Activated CD4-positive, alpha-beta T cell treated with anti-CD3 and anti-CD28 coated beads for 36 hours (primary cell): ENCODE measurements at regions not wholly inside any gene's neighbourhood (a gene's known extent, or its start where the extent isn't known, plus 50 kb on each side); places are given as distances from the start of the nearest gene placed in this dataset.

Experiments
- ATAC-seq: fragments of 200-7000 bp; cut with Tn5 transposase; one replicate; pipeline ENCODE4 v1.10.0; 2021; ENCODE audit warnings: mild to moderate bottlenecking, moderate library complexity
- CTCF ChIA-PET: fragments of 350-600 bp; sonication (Branson Sonifier 250); formaldehyde crosslinking; loops from one replicate; lab custom pipeline; 2021; ENCODE audit warnings: antibody characterized with exemption; lab: Charles Lee
- POLR2A ChIA-PET: fragments of 350-600 bp; sonication (Branson Sonifier 250); formaldehyde crosslinking; loops from one replicate; lab custom pipeline; 2021; ENCODE audit warnings: antibody characterized with exemption, inconsistent platforms; lab: Charles Lee
- DNase-seq: peaks from one replicate; pipeline ENCODE4 v3.0.0-alpha.2; 2020
- H3K27ac Mint-ChIP-seq: one replicate; pipeline ENCODE4 v1.8.0; 2021; ENCODE audit warnings: mixed read lengths
- H3K27me3 Mint-ChIP-seq: one replicate; pipeline ENCODE4 v1.8.0; 2021; ENCODE audit warnings: mixed read lengths
- H3K36me3 Mint-ChIP-seq: one replicate; pipeline ENCODE4 v1.8.0; 2021; ENCODE audit warnings: low read depth, mixed read lengths
- H3K4me1 Mint-ChIP-seq: one replicate; pipeline ENCODE4 v1.8.0; 2021; ENCODE audit warnings: mixed read lengths
- H3K4me3 Mint-ChIP-seq: one replicate; pipeline ENCODE4 v1.8.0; 2021; ENCODE audit warnings: mild to moderate bottlenecking, moderate library complexity, mixed read lengths
- H3K9me3 Mint-ChIP-seq: one replicate; pipeline ENCODE4 v1.8.0; 2021; ENCODE audit warnings: low read depth, mixed read lengths
- intact Hi-C, 2 experiments: fragments of 100-400 bp; cut with DNase I in 1 of 2; cut with micrococcal nuclease in 1 of 2; formaldehyde crosslinking; loops; one replicate each; pipeline versions ENCODE4 v1.14.2 to v1.15.1; 2022 to 2024; cut with DNase I, micrococcal nuclease

DNA sequence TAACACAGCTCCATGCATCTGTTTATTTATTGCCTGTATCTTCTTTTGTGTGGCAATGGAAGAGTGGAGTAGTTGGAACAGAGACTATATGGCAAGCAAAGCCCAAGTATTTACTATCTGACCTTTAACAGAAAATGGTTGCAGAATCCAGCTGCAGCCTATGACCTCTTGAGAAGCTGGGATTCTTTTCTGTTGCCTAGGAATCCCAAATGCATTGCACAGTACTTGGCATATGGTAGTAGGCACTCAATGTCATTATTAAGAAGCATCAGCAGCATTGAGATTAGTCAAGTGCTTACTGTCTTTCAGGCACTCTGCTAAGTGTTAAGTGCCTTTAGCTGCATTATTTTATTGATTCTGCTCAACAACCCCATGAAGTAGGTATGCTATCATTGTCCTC, 331.6 kb downstream of the CCDC85A start:
- Mint-ChIP-seq H3K27me3 (no peaks in the 10 kb centered on the region), H3K9me3 (no peaks in the 10 kb centered on the region), H3K36me3 (no peaks in the 10 kb centered on the region), H3K4me1 (no peaks in the 10 kb centered on the region), H3K4me3 (no peak overlapping the region), H3K27ac (no peak overlapping the region)
- intact Hi-C loops = no loop called here
- ChIA-PET CTCF (no interaction called here), POLR2A (no interaction called here)
- ATAC-seq (no peak), DNase-seq (no peak)

DNA sequence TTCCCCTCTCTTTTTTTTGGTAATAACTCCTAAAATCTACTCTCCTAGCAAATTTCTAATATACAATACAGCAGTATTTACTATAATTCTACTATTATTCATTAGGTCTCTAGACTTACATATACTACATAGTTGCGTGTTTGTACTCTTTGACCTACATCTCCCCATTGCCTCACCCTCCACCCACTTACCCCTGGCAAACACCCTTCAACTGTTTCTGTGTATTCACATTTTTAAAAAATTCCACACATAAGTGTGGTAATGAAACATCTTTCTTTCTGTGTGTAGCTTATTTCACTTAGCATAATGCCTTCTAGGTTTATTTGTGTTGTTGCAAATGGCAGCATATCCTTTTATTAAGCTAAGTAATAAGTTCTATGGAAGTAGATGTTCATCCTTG, 336.0 kb downstream of the CCDC85A start:
- DNase-seq (no peak), ATAC-seq (no peak)
- no peaks in the 10 kb centered on the region for H3K9me3 Mint-ChIP-seq
- intact Hi-C loops = no loop called here
- H3K36me3 Mint-ChIP-seq = no peaks in the 10 kb centered on the region
- POLR2A ChIA-PET = no interaction called here
- no peaks in the 10 kb centered on the region for H3K27me3 Mint-ChIP-seq
- H3K4me3 Mint-ChIP-seq = no peak overlapping the region
- no peak overlapping the region for H3K27ac Mint-ChIP-seq
- no peaks in the 10 kb centered on the region for H3K4me1 Mint-ChIP-seq
- CTCF ChIA-PET = no interaction called here

DNA sequence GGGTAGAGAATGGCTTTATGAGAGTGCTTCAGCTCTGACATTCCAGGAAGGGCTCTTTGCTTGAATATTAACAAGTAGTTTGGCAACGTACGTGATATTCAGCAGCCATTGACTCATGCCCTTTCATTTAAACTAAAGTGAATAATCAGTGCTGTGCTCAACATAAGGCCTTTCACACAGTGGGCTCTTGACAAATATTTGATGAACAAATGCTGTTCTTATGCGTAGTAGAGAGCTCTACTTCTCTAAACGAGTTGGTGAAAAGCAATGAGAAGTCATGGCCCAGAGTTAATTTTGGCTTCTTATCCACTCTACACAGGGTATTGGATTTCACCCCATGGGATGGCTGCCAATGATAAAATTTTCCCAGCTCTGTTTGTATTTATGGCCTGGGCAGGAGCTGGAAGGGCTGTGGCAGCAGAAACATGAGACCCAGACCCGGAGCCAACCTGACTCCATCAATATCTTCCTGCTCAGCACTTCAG, 338.9 kb downstream of the CCDC85A start:
- Mint-ChIP-seq H3K9me3 (peaks cover 6% of the 10 kb centered on the region), H3K27ac (no peak overlapping the region), H3K27me3 (no peaks in the 10 kb centered on the region), H3K36me3 (no peaks in the 10 kb centered on the region), H3K4me1 (no peaks in the 10 kb centered on the region), H3K4me3 (no peak overlapping the region)
- CTCF ChIA-PET = no interaction called here
- ATAC-seq (no peak), DNase-seq (no peak)
- intact Hi-C loops = no loop called here
- POLR2A ChIA-PET = no interaction called here

DNA sequence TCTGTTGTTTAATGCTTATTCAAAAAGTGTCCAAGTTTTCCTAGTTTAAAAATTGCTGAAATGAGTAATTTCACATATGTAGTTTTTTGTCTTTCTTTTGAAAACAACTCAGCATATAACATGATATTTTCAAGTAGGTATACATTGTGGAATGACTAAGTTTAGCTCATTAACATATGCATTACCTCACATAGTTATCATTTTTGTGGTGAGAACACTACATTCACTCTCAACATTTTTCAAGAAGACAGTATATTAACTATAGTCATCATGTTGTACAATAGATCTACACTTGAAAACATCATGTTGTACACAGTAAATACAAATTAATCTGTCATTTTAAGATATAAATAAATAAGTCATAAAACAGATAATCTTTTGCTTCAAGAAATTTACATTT, 340.0 kb downstream of the CCDC85A start:
- no peaks in the 10 kb centered on the region for H3K4me1 Mint-ChIP-seq
- peaks cover 6% of the 10 kb centered on the region for H3K9me3 Mint-ChIP-seq
- no peak overlapping the region for H3K27ac Mint-ChIP-seq
- no peaks in the 10 kb centered on the region for H3K36me3 Mint-ChIP-seq
- H3K4me3 Mint-ChIP-seq = no peak overlapping the region
- ChIA-PET CTCF (no interaction called here), POLR2A (no interaction called here)
- ATAC-seq (no peak), DNase-seq (no peak)
- no peaks in the 10 kb centered on the region for H3K27me3 Mint-ChIP-seq
- intact Hi-C loops = no loop called here

DNA sequence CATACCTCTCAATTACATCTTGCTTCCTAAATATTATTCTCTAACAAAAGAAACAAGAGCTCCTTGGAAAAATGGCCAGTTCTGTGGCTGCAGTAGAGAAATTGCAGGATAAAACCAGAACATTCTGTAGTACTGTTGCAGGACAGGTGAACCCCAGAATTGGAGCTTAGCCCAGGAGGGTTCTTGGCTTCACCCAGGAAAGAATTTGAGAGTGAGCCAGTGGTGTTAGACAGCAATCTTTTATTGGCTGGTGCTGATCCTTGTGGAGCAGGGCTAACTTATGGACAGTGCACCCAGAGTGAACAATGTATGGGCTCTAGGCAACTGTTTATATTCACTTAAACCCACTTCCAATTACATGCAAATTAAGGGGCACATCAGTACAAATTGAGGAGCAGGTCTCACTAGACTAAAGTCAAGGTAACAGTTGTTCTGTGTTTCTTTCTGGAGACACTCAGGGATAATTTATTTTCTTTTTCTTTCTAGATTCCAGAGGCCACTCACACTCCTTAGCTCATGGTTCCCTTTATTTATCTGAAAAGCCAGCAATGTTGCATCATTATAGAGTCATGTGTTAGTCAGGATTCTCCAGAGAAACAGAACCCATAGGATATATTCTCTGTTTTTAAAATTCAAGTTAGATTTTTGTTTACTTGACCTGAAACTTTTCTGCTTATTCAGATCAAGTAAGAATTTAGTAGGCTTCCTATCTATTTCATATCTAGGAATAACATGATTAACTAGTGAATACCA, 348.1 kb downstream of the CCDC85A start:
- no peak for DNase-seq
- ChIA-PET CTCF (no interaction called here), POLR2A (no interaction called here)
- H3K27ac Mint-ChIP-seq = no peak overlapping the region
- H3K36me3 Mint-ChIP-seq = no peaks in the 10 kb centered on the region
- H3K4me3 Mint-ChIP-seq = no peak overlapping the region
- no peaks in the 10 kb centered on the region for H3K4me1 Mint-ChIP-seq
- H3K27me3 Mint-ChIP-seq = no peaks in the 10 kb centered on the region
- no peak for ATAC-seq
- H3K9me3 Mint-ChIP-seq = peaks cover 6% of the 10 kb centered on the region
- intact Hi-C loops = no loop called here

DNA sequence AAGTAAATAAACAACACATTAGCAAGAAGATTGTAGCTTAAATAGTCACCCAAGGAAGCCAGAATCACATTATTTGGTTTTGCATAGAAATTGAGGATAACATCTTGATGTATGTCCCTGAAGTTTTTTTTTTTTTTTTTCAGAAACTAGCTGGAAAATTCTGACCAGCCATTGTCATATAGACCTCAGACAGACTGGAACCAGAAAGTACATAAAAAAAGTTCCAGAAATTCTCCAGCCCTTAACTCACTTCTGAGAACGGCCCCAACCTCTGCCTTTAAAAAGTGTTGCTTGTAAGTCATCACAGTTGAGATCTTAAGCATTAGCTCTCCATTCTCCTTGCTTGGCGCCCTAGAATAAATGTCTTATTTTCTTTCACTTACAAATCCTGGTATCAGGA, 350.5 kb downstream of the CCDC85A start:
- ATAC-seq = no peak
- H3K9me3 Mint-ChIP-seq = peaks cover 10% of the 10 kb centered on the region

DNA sequence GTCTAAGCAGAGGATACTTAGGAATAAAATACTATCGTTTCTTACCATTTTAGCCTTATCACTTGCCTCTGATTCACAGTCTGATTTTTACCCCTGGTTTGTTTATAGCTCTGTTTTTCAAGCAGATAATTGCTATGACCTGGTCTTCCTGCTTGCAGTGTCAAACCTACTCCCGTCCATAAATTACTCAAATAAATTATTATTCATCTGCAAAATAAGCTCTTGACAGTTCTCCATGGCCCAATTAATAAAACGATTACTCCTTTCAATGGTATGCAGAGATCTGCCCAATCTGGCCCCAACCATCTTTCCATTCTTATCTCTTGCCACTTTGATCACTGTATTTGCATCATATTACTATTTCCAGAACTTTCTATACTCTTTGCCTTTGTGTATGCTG, 354.0 kb downstream of the CCDC85A start:
- intact Hi-C loops = no loop called here
- no peak overlapping the region for H3K4me3 Mint-ChIP-seq
- H3K27me3 Mint-ChIP-seq = no peaks in the 10 kb centered on the region
- ChIA-PET POLR2A (no interaction called here), CTCF (interaction anchor here (0.6 kb wide), 1 partner anchor 17 kb away, joined by 3 read pairs; no protein-coding TSS in a partner anchor)
- no peaks in the 10 kb centered on the region for H3K4me1 Mint-ChIP-seq
- ATAC-seq (no peak), DNase-seq (no peak)
- no peak overlapping the region for H3K27ac Mint-ChIP-seq
- H3K9me3 Mint-ChIP-seq = peaks cover 17% of the 10 kb centered on the region
- H3K36me3 Mint-ChIP-seq = no peaks in the 10 kb centered on the region

More for the DNA sequence above, 350.5 kb downstream of the CCDC85A start:
- no peaks in the 10 kb centered on the region for H3K4me1 Mint-ChIP-seq
- H3K4me3 Mint-ChIP-seq = no peak overlapping the region
- POLR2A ChIA-PET = no interaction called here
- no peaks in the 10 kb centered on the region for H3K27me3 Mint-ChIP-seq
- DNase-seq = no peak
- CTCF ChIA-PET = no interaction called here
- no peaks in the 10 kb centered on the region for H3K36me3 Mint-ChIP-seq
- no peak overlapping the region for H3K27ac Mint-ChIP-seq
- intact Hi-C loops = no loop called here

DNA sequence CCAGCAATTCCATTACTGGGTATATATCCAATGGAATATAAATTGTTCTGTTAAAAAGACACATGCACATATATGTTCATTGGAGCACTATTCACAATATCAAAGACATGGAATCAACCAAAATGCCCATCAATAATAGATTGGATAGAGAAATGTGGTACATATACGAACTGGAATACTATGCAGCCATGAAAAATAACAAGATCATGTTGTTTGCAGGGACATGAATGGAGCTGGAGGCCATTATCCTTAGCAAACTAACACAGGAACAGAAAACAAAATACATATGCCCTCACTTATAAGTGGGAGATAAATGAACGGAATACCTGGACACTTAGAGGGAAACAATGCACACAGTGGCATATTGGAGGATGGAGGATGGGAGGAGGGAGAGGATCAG, 355.8 kb downstream of the CCDC85A start:
- ATAC-seq (no peak), DNase-seq (no peak)
- intact Hi-C loops = no loop called here
- Mint-ChIP-seq H3K9me3 (peaks cover 17% of the 10 kb centered on the region), H3K27me3 (no peaks in the 10 kb centered on the region), H3K4me3 (no peak overlapping the region), H3K4me1 (no peaks in the 10 kb centered on the region), H3K27ac (no peak overlapping the region), H3K36me3 (no peaks in the 10 kb centered on the region)
- ChIA-PET POLR2A (no interaction called here), CTCF (no interaction called here)

DNA sequence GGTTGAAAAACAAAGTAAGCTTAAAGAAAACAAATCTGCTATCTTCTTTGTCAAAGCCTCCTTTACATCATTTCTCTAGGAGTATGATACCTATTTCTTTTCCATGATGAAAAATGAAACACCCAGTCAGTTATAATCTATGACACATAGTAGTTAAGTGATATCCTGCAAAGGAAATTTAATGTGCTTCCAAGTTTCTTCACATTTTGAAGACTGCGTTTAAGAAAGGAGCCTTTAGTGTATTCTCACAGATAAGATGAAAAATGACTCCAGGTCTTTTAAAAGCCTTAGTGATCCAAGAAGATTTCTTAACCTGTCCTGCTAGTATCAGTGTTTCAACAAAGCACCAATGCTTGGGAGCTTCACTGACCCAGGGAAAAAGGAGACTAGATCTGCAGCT, 356.7 kb downstream of the CCDC85A start:
- Mint-ChIP-seq H3K36me3 (no peaks in the 10 kb centered on the region), H3K4me3 (no peak overlapping the region), H3K27me3 (no peaks in the 10 kb centered on the region), H3K27ac (no peak overlapping the region), H3K4me1 (no peaks in the 10 kb centered on the region), H3K9me3 (peaks cover 17% of the 10 kb centered on the region)
- ATAC-seq (no peak), DNase-seq (no peak)
- intact Hi-C loops = no loop called here
- ChIA-PET POLR2A (no interaction called here), CTCF (no interaction called here)

DNA sequence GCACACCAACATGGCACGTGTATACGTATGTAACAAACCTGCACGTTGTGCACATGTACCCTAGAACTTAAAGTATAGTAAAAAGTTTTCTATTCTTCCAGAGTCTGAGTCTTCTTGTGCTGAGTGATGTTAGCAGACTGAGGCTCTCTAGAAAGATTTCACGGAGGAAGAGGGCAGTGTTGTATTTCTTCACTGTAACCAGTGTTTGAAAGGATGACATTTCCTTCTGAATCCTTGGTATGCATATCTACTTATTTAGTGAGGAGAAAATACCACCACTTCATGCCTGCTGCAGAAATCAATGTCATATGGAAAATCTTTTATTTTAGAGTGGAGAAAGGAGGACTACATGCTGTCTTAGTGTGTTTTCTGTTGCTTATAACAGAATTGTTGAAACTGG, 357.1 kb downstream of the CCDC85A start:
- no peak overlapping the region for H3K27ac Mint-ChIP-seq
- H3K27me3 Mint-ChIP-seq = no peaks in the 10 kb centered on the region
- no peaks in the 10 kb centered on the region for H3K36me3 Mint-ChIP-seq
- DNase-seq (no peak), ATAC-seq (no peak)
- ChIA-PET POLR2A (no interaction called here), CTCF (no interaction called here)
- H3K4me1 Mint-ChIP-seq = no peaks in the 10 kb centered on the region
- intact Hi-C loops = no loop called here
- H3K9me3 Mint-ChIP-seq = peaks cover 17% of the 10 kb centered on the region
- H3K4me3 Mint-ChIP-seq = no peak overlapping the region

DNA sequence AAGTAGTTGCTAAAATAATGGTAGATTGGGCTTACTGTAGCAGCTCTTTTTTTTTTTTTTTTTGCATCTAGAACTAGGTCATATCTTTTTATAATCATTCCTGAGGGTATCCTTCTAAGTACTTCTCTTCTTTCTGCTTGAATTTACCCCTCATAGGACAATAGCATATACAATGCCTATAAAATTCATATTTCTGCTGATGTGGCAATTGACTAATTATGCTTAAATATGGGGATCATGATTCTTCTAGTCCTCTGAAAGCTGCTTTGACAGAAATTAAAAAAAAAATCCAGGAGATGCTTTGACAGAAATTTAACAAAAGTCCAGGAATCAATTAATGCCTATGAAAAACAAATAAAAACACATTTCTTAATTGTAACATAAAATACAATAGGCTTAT, 358.4 kb downstream of the CCDC85A start:
- DNase-seq = no peak
- H3K4me3 Mint-ChIP-seq = no peak overlapping the region
- CTCF ChIA-PET = no interaction called here

DNA sequence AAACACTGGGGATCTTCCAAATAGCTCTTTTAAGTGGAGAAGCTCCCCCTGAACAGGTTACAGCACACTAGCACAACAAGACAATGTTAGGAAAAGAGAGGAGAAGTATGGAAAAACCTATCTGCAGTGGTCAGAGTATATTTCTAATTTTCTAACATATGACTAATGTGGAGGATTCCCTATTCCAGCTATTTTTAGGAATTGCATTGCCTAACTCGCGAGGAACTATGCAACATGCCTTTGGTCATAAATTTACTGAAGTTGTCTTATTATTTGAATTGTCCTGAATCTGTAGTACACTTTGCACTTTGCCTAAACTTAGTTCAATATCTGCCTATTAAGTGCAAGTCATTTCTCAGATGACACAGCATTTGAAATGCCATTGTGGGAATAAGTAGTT, 381.4 kb downstream of the CCDC85A start:
- no peak for DNase-seq
- no peaks in the 10 kb centered on the region for H3K27me3 Mint-ChIP-seq
- ChIA-PET CTCF (interaction anchor here (0.6 kb wide), 1 partner anchor 291 kb away, joined by 3 read pairs; no protein-coding TSS in a partner anchor), POLR2A (no interaction called here)
- no peak for ATAC-seq
- peaks cover 4% of the 10 kb centered on the region for H3K9me3 Mint-ChIP-seq
- no peak overlapping the region for H3K4me3 Mint-ChIP-seq
- H3K27ac Mint-ChIP-seq = no peak overlapping the region
- no peaks in the 10 kb centered on the region for H3K4me1 Mint-ChIP-seq
- intact Hi-C loops = no loop called here
- no peaks in the 10 kb centered on the region for H3K36me3 Mint-ChIP-seq

More for the DNA sequence above, 358.4 kb downstream of the CCDC85A start:
- Mint-ChIP-seq H3K27me3 (no peaks in the 10 kb centered on the region), H3K4me1 (no peaks in the 10 kb centered on the region), H3K9me3 (peaks cover 18% of the 10 kb centered on the region), H3K36me3 (no peaks in the 10 kb centered on the region), H3K27ac (no peak overlapping the region)
- POLR2A ChIA-PET = no interaction called here
- intact Hi-C loops = no loop called here
- no peak for ATAC-seq
